ENCODE measurements at regions not wholly inside any gene's neighbourhood (a gene's known extent, or its start where the extent isn't known, plus 50 kb on each side); places are given as distances from the start of the nearest gene placed in this dataset.

GRCh38 chr13:22232186-22232585 lies 561.3 kb downstream of the FGF9 start:
- Histone ChIP-seq H3K9me3 (ENCODE audit: control extremely low read depth in 1 of 5, control insufficient read depth in 4 of 5, insufficient read depth in 2 of 5, low read depth in 1 of 5, low read length in 4 of 5) (no peaks in the 10 kb centered on the region), H3K4me1 (ENCODE audit: control extremely low read depth in 1 of 4, control insufficient read depth in 4 of 4, insufficient read depth in 4 of 4, low read length in 3 of 4) (peaks cover 0 to 2% (median 0%) of the 10 kb centered on the region in 4 experiments), H3K27ac (ENCODE audit: insufficient read depth in 1 of 2, low read depth in 1 of 2, low read length in 2 of 2, poor library complexity in 1 of 2, severe bottlenecking in 2 of 2) (no peak overlapping the region), H3K36me3 (ENCODE audit: control insufficient read depth in 4 of 4, insufficient read depth in 4 of 4, low read length in 3 of 4) (no peaks in the 10 kb centered on the region), H3K4me3 (ENCODE audit: control insufficient read depth in 1 of 7, extremely low read depth in 1 of 7, insufficient read depth in 4 of 7, low read depth in 2 of 7, low read length in 6 of 7) (no peak overlapping the region), H3K27me3 (replicated peaks in 2 of 5; ENCODE audit: control insufficient read depth in 4 of 5, insufficient read depth in 5 of 5, low read length in 4 of 5) (no peaks in the 10 kb centered on the region)
- CTCF ChIA-PET, result no interaction called here
- 92% methylated on average over 3 of the region's 3 CpGs for WGBS (ENCODE audit: insufficient coverage)
- POLR2A ChIA-PET, result no interaction called here
- DNase-seq, result no peak

GRCh38 chr13:22235285-22235949 lies 564.5 kb downstream of the FGF9 start:
- Histone ChIP-seq H3K9me3 (ENCODE audit: control extremely low read depth in 1 of 5, control insufficient read depth in 4 of 5, insufficient read depth in 2 of 5, low read depth in 1 of 5, low read length in 4 of 5) (no peaks in the 10 kb centered on the region), H3K4me3 (ENCODE audit: control insufficient read depth in 1 of 7, extremely low read depth in 1 of 7, insufficient read depth in 4 of 7, low read depth in 2 of 7, low read length in 6 of 7) (no peak overlapping the region), H3K4me1 (ENCODE audit: control extremely low read depth in 1 of 4, control insufficient read depth in 4 of 4, insufficient read depth in 4 of 4, low read length in 3 of 4) (no peaks in the 10 kb centered on the region), H3K36me3 (ENCODE audit: control insufficient read depth in 4 of 4, insufficient read depth in 4 of 4, low read length in 3 of 4) (no peaks in the 10 kb centered on the region), H3K27ac (ENCODE audit: insufficient read depth in 1 of 2, low read depth in 1 of 2, low read length in 2 of 2, poor library complexity in 1 of 2, severe bottlenecking in 2 of 2) (no peak overlapping the region), H3K27me3 (replicated peaks in 2 of 5; ENCODE audit: control insufficient read depth in 4 of 5, insufficient read depth in 5 of 5, low read length in 4 of 5) (peaks cover 0 to 4% (median 0%) of the 10 kb centered on the region in 5 experiments)
- no peak for DNase-seq
- 53% methylated on average over 2 of the region's 2 CpGs for WGBS (ENCODE audit: insufficient coverage)
- POLR2A ChIA-PET, result interaction anchor here (0.6 kb wide), 1 partner anchor 578 kb away, joined by 3 read pairs; no protein-coding TSS in a partner anchor
- CTCF ChIA-PET, result no interaction called here

- Histone ChIP-seq H3K4me3 (ENCODE audit: control insufficient read depth in 1 of 7, extremely low read depth in 1 of 7, insufficient read depth in 4 of 7, low read depth in 2 of 7, low read length in 6 of 7) (no peak overlapping the region), H3K4me1 (ENCODE audit: control extremely low read depth in 1 of 4, control insufficient read depth in 4 of 4, insufficient read depth in 4 of 4, low read length in 3 of 4) (no peaks in the 10 kb centered on the region), H3K36me3 (ENCODE audit: control insufficient read depth in 4 of 4, insufficient read depth in 4 of 4, low read length in 3 of 4) (no peaks in the 10 kb centered on the region), H3K9me3 (ENCODE audit: control extremely low read depth in 1 of 5, control insufficient read depth in 4 of 5, insufficient read depth in 2 of 5, low read depth in 1 of 5, low read length in 4 of 5) (no peaks in the 10 kb centered on the region), H3K27ac (ENCODE audit: insufficient read depth in 1 of 2, low read depth in 1 of 2, low read length in 2 of 2, poor library complexity in 1 of 2, severe bottlenecking in 2 of 2) (no peak overlapping the region), H3K27me3 (replicated peaks in 2 of 5; ENCODE audit: control insufficient read depth in 4 of 5, insufficient read depth in 5 of 5, low read length in 4 of 5) (peaks cover 0 to 4% (median 0%) of the 10 kb centered on the region in 5 experiments)
- CTCF ChIA-PET, result no interaction called here
- POLR2A ChIA-PET, result no interaction called here
- DNase-seq, result no peak
- WGBS (ENCODE audit: insufficient coverage), result 100% methylated on average over 1 of the region's 2 CpGs
These were observed 565.0 kb downstream of the FGF9 start for GRCh38 chr13:22235950-22236290.

- Histone ChIP-seq H3K9me3 (ENCODE audit: control extremely low read depth in 1 of 5, control insufficient read depth in 4 of 5, insufficient read depth in 2 of 5, low read depth in 1 of 5, low read length in 4 of 5) (no peaks in the 10 kb centered on the region), H3K27ac (ENCODE audit: insufficient read depth in 1 of 2, low read depth in 1 of 2, low read length in 2 of 2, poor library complexity in 1 of 2, severe bottlenecking in 2 of 2) (no peak overlapping the region), H3K4me1 (ENCODE audit: control extremely low read depth in 1 of 4, control insufficient read depth in 4 of 4, insufficient read depth in 4 of 4, low read length in 3 of 4) (no peaks in the 10 kb centered on the region), H3K36me3 (ENCODE audit: control insufficient read depth in 4 of 4, insufficient read depth in 4 of 4, low read length in 3 of 4) (no peaks in the 10 kb centered on the region), H3K4me3 (ENCODE audit: control insufficient read depth in 1 of 7, extremely low read depth in 1 of 7, insufficient read depth in 4 of 7, low read depth in 2 of 7, low read length in 6 of 7) (no peak overlapping the region), H3K27me3 (replicated peaks in 2 of 5; ENCODE audit: control insufficient read depth in 4 of 5, insufficient read depth in 5 of 5, low read length in 4 of 5) (peaks cover 0 to 4% (median 0%) of the 10 kb centered on the region in 5 experiments)
- ChIA-PET CTCF (no interaction called here), POLR2A (no interaction called here)
- WGBS (ENCODE audit: insufficient coverage), result 98% methylated on average over 3 of the region's 4 CpGs
- no peak for DNase-seq
These were observed 567.4 kb downstream of the FGF9 start for GRCh38 chr13:22238269-22238668.

- no peak for DNase-seq
- H3K9me3 ChIP-seq (ENCODE audit: control extremely low read depth in 1 of 5, control insufficient read depth in 4 of 5, insufficient read depth in 2 of 5, low read depth in 1 of 5, low read length in 4 of 5), result peaks cover 0 to 2% (median 0%) of the 10 kb centered on the region in 5 experiments
- H3K4me3 ChIP-seq (ENCODE audit: control insufficient read depth in 1 of 7, extremely low read depth in 1 of 7, insufficient read depth in 4 of 7, low read depth in 2 of 7, low read length in 6 of 7), result no peak overlapping the region
- H3K27me3 ChIP-seq (replicated peaks in 2 of 5; ENCODE audit: control insufficient read depth in 4 of 5, insufficient read depth in 5 of 5, low read length in 4 of 5), result peaks cover 0 to 4% (median 0%) of the 10 kb centered on the region in 5 experiments
- H3K36me3 ChIP-seq (ENCODE audit: control insufficient read depth in 4 of 4, insufficient read depth in 4 of 4, low read length in 3 of 4), result no peaks in the 10 kb centered on the region
- H3K4me1 ChIP-seq (ENCODE audit: control extremely low read depth in 1 of 4, control insufficient read depth in 4 of 4, insufficient read depth in 4 of 4, low read length in 3 of 4), result no peaks in the 10 kb centered on the region
- ChIA-PET POLR2A (no interaction called here), CTCF (interaction anchor here (1.2 kb wide), 1 partner anchor 601 kb away, joined by 3 read pairs; no protein-coding TSS in a partner anchor)
- no CpG with 5 or more reads among the region's 1 CpG for WGBS (ENCODE audit: insufficient coverage)
- no peak overlapping the region for H3K27ac ChIP-seq (ENCODE audit: insufficient read depth in 1 of 2, low read depth in 1 of 2, low read length in 2 of 2, poor library complexity in 1 of 2, severe bottlenecking in 2 of 2)
These were observed 569.8 kb downstream of the FGF9 start for GRCh38 chr13:22240716-22241115.

GRCh38 chr13:22243469-22244163 lies 572.7 kb downstream of the FGF9 start:
- H3K4me3 ChIP-seq (ENCODE audit: control insufficient read depth in 1 of 7, extremely low read depth in 1 of 7, insufficient read depth in 4 of 7, low read depth in 2 of 7, low read length in 6 of 7), result no peak overlapping the region
- H3K27me3 ChIP-seq (replicated peaks in 2 of 5; ENCODE audit: control insufficient read depth in 4 of 5, insufficient read depth in 5 of 5, low read length in 4 of 5), result peaks cover 0 to 3% (median 2%) of the 10 kb centered on the region in 5 experiments
- no peaks in the 10 kb centered on the region for H3K4me1 ChIP-seq (ENCODE audit: control extremely low read depth in 1 of 4, control insufficient read depth in 4 of 4, insufficient read depth in 4 of 4, low read length in 3 of 4)
- 55% methylated on average over 8 of the region's 9 CpGs for WGBS (ENCODE audit: insufficient coverage)
- H3K9me3 ChIP-seq (ENCODE audit: control extremely low read depth in 1 of 5, control insufficient read depth in 4 of 5, insufficient read depth in 2 of 5, low read depth in 1 of 5, low read length in 4 of 5), result peaks cover 0 to 2% (median 0%) of the 10 kb centered on the region in 5 experiments
- POLR2A ChIA-PET, result no interaction called here
- H3K27ac ChIP-seq (ENCODE audit: insufficient read depth in 1 of 2, low read depth in 1 of 2, low read length in 2 of 2, poor library complexity in 1 of 2, severe bottlenecking in 2 of 2), result no peak overlapping the region
- H3K36me3 ChIP-seq (ENCODE audit: control insufficient read depth in 4 of 4, insufficient read depth in 4 of 4, low read length in 3 of 4), result no peaks in the 10 kb centered on the region
- DNase-seq, result no peak
- CTCF ChIA-PET, result no interaction called here

- POLR2A ChIA-PET, result no interaction called here
- Histone ChIP-seq H3K27me3 (replicated peaks in 2 of 5; ENCODE audit: control insufficient read depth in 4 of 5, insufficient read depth in 5 of 5, low read length in 4 of 5) (peaks cover 0 to 4% (median 0%) of the 10 kb centered on the region in 5 experiments), H3K36me3 (ENCODE audit: control insufficient read depth in 4 of 4, insufficient read depth in 4 of 4, low read length in 3 of 4) (no peaks in the 10 kb centered on the region), H3K9me3 (ENCODE audit: control extremely low read depth in 1 of 5, control insufficient read depth in 4 of 5, insufficient read depth in 2 of 5, low read depth in 1 of 5, low read length in 4 of 5) (peaks cover 0 to 2% (median 0%) of the 10 kb centered on the region in 5 experiments), H3K4me1 (ENCODE audit: control extremely low read depth in 1 of 4, control insufficient read depth in 4 of 4, insufficient read depth in 4 of 4, low read length in 3 of 4) (no peaks in the 10 kb centered on the region), H3K27ac (ENCODE audit: insufficient read depth in 1 of 2, low read depth in 1 of 2, low read length in 2 of 2, poor library complexity in 1 of 2, severe bottlenecking in 2 of 2) (no peak overlapping the region), H3K4me3 (ENCODE audit: control insufficient read depth in 1 of 7, extremely low read depth in 1 of 7, insufficient read depth in 4 of 7, low read depth in 2 of 7, low read length in 6 of 7) (no peak overlapping the region)
- DNase-seq, result no peak
- CTCF ChIA-PET, result no interaction called here
- WGBS (ENCODE audit: insufficient coverage), result 90% methylated on average over 11 of the region's 11 CpGs
These were observed 581.5 kb downstream of the FGF9 start for GRCh38 chr13:22252281-22252830.

Measured in common myeloid progenitor, CD34-positive (primary cell).